Keratinocyte (primary cell): ENCODE measurements at regions not wholly inside any gene's neighbourhood (a gene's known extent, or its start where the extent isn't known, plus 50 kb on each side); places are given as distances from the start of the nearest gene placed in this dataset.
"Not testable (repeated sequence)": the region's sequence is repeated elsewhere in the genome, so short reads cannot be mapped to it uniquely, and the experiment has no call there.

Experiments
- DNase-seq: peaks from one replicate; pipeline ENCODE4 v3.0.0-alpha.2; 2011; ENCODE audit warnings: low read depth, missing footprints, low spot score
- FAIRE-seq: peaks from 2 replicates; lab custom pipeline; 2011; peaks lifted over from hg19 to GRCh38; lab: Jason Lieb, UNC
- H2AFZ ChIP-seq: 2 replicates; pipeline ENCODE4 v1.6.0; 2012; ENCODE audit warnings: low read length, control low read depth, inconsistent platforms; ENCODE audit not compliant: control insufficient read depth
- H3K27ac ChIP-seq: 2 replicates; pipeline ENCODE4 v1.5.1; 2011; ENCODE audit warnings: low read length; ENCODE audit not compliant: control insufficient read depth, insufficient read depth
- H3K27me3 ChIP-seq: 3 replicates; pipeline ENCODE4 v1.6.0; 2011; ENCODE audit warnings: low read length; ENCODE audit not compliant: control insufficient read depth, insufficient read depth; ENCODE audit errors: extremely low read depth
- H3K36me3 ChIP-seq, 2 experiments: 2 replicates in 1 of 2; 3 replicates in 1 of 2; pipeline ENCODE4 v1.5.1; 2011; ENCODE audit warnings: low read length in 2 of 2, mild to moderate bottlenecking in 1 of 2; ENCODE audit not compliant: control insufficient read depth in 2 of 2, insufficient read depth in 2 of 2; ENCODE audit errors: extremely low read depth in 1 of 2
- H3K4me1 ChIP-seq: 3 replicates; pipeline ENCODE4 v1.5.1; 2011; ENCODE audit warnings: low read length; ENCODE audit not compliant: control insufficient read depth, insufficient read depth; ENCODE audit errors: extremely low read depth
- H3K4me2 ChIP-seq: 3 replicates; pipeline ENCODE4 v1.6.0; 2011; ENCODE audit warnings: low read depth, low read length; ENCODE audit not compliant: control insufficient read depth, insufficient read depth; ENCODE audit errors: extremely low read depth
- H3K4me3 ChIP-seq, 3 experiments: fragments of 200-600 bp in 1 of 3; sonication (generic) in 1 of 3; 2 replicates in 2 of 3; 3 replicates in 1 of 3; pipeline ENCODE4 v1.5.1; 2011 to 2016; ENCODE audit warnings: low read length in 3 of 3, mild to moderate bottlenecking in 3 of 3, control low read depth in 2 of 3, inconsistent platforms in 1 of 3, low read depth in 1 of 3, mixed read lengths in 1 of 3, mixed run types in 1 of 3, moderate library complexity in 1 of 3; ENCODE audit not compliant: control insufficient read depth in 2 of 3, insufficient read depth in 2 of 3; ENCODE audit errors: extremely low read depth in 1 of 3
- H3K79me2 ChIP-seq: 2 replicates; pipeline ENCODE4 v1.6.0; 2012; ENCODE audit warnings: low read length; ENCODE audit not compliant: control insufficient read depth, insufficient read depth
- H3K9ac ChIP-seq: 3 replicates; pipeline ENCODE4 v1.6.0; 2011; ENCODE audit warnings: low read length; ENCODE audit not compliant: control insufficient read depth, insufficient read depth; ENCODE audit errors: extremely low read depth
- H3K9me1 ChIP-seq: 3 replicates; pipeline ENCODE4 v1.6.0; 2011; ENCODE audit warnings: low read length; ENCODE audit not compliant: control insufficient read depth, insufficient read depth; ENCODE audit errors: extremely low read depth
- H3K9me3 ChIP-seq: 2 replicates; pipeline ENCODE4 v1.5.1; 2012; ENCODE audit warnings: low read depth, low read length; ENCODE audit not compliant: control insufficient read depth
- H4K20me1 ChIP-seq: 3 replicates; pipeline ENCODE4 v1.6.0; 2011; ENCODE audit warnings: low read length; ENCODE audit not compliant: control insufficient read depth, insufficient read depth; ENCODE audit errors: extremely low read depth
- EZH2 ChIP-seq: IDR thresholded peaks from one replicate; pipeline ENCODE4 v1.6.1; 2012; ENCODE audit warnings: inconsistent platforms, mild to moderate bottlenecking, low read length, moderate library complexity
- dilution Hi-C: fragments of 300-500 bp; cut with MboI; formaldehyde crosslinking; loops from one replicate; pipeline ENCODE4 v1.7.0; 2020; ENCODE audit warnings: low sequenced_read_pairs; ENCODE audit not compliant: extremely low pct_ligation_motif_present
- TF ChIP-seq, protein P1 (sequence below), 3 experiments: IDR thresholded peaks in 1 of 3; conservative IDR thresholded peaks in 1 of 3; optimal IDR thresholded peaks in 1 of 3; 2 replicates in 2 of 3; 3 replicates in 1 of 3; pipeline versions ENCODE3 to v1.5.1; 2011; ENCODE audit warnings: low read length in 3 of 3, mild to moderate bottlenecking in 3 of 3, moderate library complexity in 2 of 3, control low read depth in 1 of 3, inconsistent platforms in 1 of 3; ENCODE audit not compliant: insufficient read depth in 2 of 3; ENCODE audit errors: extremely low read depth in 1 of 3

DNA sequence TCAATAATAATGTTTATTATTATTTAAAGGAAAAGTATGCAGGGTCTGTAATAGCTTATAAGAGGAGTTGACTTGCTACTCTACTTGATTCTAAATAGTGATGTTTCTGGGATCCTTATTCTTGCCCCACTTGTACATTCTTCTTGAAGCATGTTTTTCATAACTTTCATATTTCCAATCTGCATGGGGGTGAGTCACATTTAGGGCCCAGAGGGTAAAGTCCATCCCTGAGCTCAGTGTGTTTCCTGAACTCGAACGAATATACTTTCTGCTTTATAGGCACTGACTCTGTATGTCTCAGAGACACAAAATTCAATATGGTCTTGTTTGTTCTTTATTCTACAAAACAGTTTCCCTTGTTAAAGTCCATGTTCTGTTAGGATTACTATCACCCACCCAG is 61.0 kb upstream of the SMIM30 start:
- no peak overlapping the region for H3K4me3 ChIP-seq
- H3K27ac ChIP-seq: no peak overlapping the region
- no peak for FAIRE-seq
- peak overlapping the region; percentile 8 for H2AFZ ChIP-seq
- H3K9ac ChIP-seq: no peak overlapping the region
- H3K36me3 ChIP-seq: no peaks in the 10 kb centered on the region
- no peaks in the 10 kb centered on the region for H3K27me3 ChIP-seq
- dilution Hi-C loops: no loop called here
- H3K79me2 ChIP-seq: no peaks in the 10 kb centered on the region
- no peaks in the 10 kb centered on the region for H4K20me1 ChIP-seq
- H3K4me2 ChIP-seq: no peak overlapping the region
- no peaks in the 10 kb centered on the region for H3K4me1 ChIP-seq
- TF ChIP-seq, protein P1, sequence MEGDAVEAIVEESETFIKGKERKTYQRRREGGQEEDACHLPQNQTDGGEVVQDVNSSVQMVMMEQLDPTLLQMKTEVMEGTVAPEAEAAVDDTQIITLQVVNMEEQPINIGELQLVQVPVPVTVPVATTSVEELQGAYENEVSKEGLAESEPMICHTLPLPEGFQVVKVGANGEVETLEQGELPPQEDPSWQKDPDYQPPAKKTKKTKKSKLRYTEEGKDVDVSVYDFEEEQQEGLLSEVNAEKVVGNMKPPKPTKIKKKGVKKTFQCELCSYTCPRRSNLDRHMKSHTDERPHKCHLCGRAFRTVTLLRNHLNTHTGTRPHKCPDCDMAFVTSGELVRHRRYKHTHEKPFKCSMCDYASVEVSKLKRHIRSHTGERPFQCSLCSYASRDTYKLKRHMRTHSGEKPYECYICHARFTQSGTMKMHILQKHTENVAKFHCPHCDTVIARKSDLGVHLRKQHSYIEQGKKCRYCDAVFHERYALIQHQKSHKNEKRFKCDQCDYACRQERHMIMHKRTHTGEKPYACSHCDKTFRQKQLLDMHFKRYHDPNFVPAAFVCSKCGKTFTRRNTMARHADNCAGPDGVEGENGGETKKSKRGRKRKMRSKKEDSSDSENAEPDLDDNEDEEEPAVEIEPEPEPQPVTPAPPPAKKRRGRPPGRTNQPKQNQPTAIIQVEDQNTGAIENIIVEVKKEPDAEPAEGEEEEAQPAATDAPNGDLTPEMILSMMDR (optimal IDR thresholded peaks at IDR 0.05 in 1 of 3, IDR thresholded peaks at IDR 0.05 in 1 of 3, conservative IDR thresholded peaks at IDR 0.05 in 1 of 3; ENCODE audit: extremely low read depth in 1 of 3, insufficient read depth in 2 of 3, low read length in 3 of 3): no peak
- no peak for TF ChIP-seq EZH2
- no peaks in the 10 kb centered on the region for H3K9me1 ChIP-seq
- DNase-seq: no peak
- H3K9me3 ChIP-seq: no peaks in the 10 kb centered on the region

DNA sequence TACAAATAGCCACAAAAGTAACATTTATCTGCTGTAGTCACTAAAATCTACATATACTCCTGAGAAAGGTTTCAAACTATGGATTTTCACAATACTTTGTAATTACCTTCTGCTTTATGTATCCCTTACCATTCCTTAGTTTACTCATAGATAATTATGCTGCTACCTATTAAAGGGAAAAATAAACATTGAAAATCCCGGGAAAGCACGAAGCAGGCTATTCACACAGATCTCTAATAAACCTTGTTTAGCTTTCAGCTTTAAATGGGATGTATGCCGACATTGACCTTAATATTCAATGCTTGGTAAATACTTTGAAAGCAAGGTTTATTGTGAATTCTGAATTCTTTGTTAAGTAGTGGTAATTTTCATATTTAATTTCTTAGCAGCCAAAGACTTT is 58.5 kb upstream of the SMIM30 start:
- Histone ChIP-seq H3K9me1 (no peaks in the 10 kb centered on the region), H3K79me2 (no peaks in the 10 kb centered on the region), H3K9me3 (no peaks in the 10 kb centered on the region), H3K4me2 (no peak overlapping the region), H3K9ac (no peak overlapping the region), H4K20me1 (no peaks in the 10 kb centered on the region), H3K4me1 (no peaks in the 10 kb centered on the region), H2AFZ (no peak overlapping the region), H3K36me3 (no peaks in the 10 kb centered on the region), H3K27me3 (no peaks in the 10 kb centered on the region), H3K4me3 (no peak overlapping the region), H3K27ac (no peak overlapping the region)
- dilution Hi-C loops: no loop called here
- DNase-seq (no peak), FAIRE-seq (no peak)
- TF ChIP-seq, protein P1 (optimal IDR thresholded peaks at IDR 0.05 in 1 of 3, IDR thresholded peaks at IDR 0.05 in 1 of 3, conservative IDR thresholded peaks at IDR 0.05 in 1 of 3; ENCODE audit: extremely low read depth in 1 of 3, insufficient read depth in 2 of 3, low read length in 3 of 3): no peak
- TF ChIP-seq EZH2: no peak

DNA sequence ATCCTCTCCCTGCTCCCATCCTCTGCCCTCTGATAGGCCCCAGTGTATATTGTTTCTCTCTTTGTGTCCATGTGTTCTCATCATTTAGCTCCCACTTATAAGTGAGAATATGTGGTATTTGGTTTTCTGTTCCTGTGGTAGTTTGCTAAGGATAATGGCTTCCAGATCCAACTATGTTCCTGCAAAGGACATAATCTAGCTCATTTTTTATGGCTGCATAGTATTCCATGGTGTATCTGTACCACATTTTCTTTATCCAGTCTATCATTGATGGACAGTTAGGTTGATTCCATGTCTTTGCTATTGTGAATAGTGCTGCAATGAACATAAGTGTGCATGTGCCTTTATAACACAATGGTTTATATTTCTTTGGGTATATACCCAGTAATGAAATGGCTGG is 57.8 kb upstream of the SMIM30 start:
- H3K4me3 ChIP-seq, H3K9ac ChIP-seq, H3K36me3 ChIP-seq, H3K4me1 ChIP-seq, H3K27me3 ChIP-seq, H3K9me1 ChIP-seq, H3K4me2 ChIP-seq, H3K9me3 ChIP-seq, H2AFZ ChIP-seq, H4K20me1 ChIP-seq, H3K27ac ChIP-seq, dilution Hi-C loops, DNase-seq, H3K79me2 ChIP-seq, FAIRE-seq: not testable (repeated sequence)
